ENCODE measurements at regions not wholly inside any gene's neighbourhood (a gene's known extent, or its start where the extent isn't known, plus 50 kb on each side); places are given as distances from the start of the nearest gene placed in this dataset.

- TF ChIP-seq CTCF (IDR thresholded peaks at IDR 0.05; ENCODE audit: low read length) (no peak), EZH2 (IDR thresholded peaks at IDR 0.05; ENCODE audit: borderline replicate concordance, low read length) (no peak)
Observed at GRCh38 chr4:104719539-104720230, 225.0 kb upstream of the CXXC4 start.
